Activated naive CD4-positive, alpha-beta T cell treated with anti-CD3 and anti-CD28 coated beads for 36 hours (primary cell): ENCODE measurements at regions not wholly inside any gene's neighbourhood (a gene's known extent, or its start where the extent isn't known, plus 50 kb on each side); places are given as distances from the start of the nearest gene placed in this dataset.

Experiments used
- CTCF ChIA-PET: fragments of 350-600 bp; sonication (Branson Sonifier 250); formaldehyde crosslinking; loops from one replicate; lab custom pipeline; 2021; ENCODE audit warnings: antibody characterized with exemption; lab: Charles Lee
- DNase-seq: peaks from one replicate; pipeline ENCODE4 v3.0.0-alpha.2; 2020
- H3K27ac Mint-ChIP-seq: one replicate; pipeline ENCODE4 v1.8.0; 2021; ENCODE audit warnings: mild to moderate bottlenecking, mixed read lengths
- H3K27me3 Mint-ChIP-seq: one replicate; pipeline ENCODE4 v1.8.0; 2021; ENCODE audit warnings: low read depth, mixed read lengths
- H3K36me3 Mint-ChIP-seq: one replicate; pipeline ENCODE4 v1.8.0; 2021; ENCODE audit warnings: low read depth, mixed read lengths
- H3K4me1 Mint-ChIP-seq: one replicate; pipeline ENCODE4 v1.8.0; 2021; ENCODE audit warnings: low read depth, mixed read lengths
- H3K4me3 Mint-ChIP-seq: one replicate; pipeline ENCODE4 v1.8.0; 2021; ENCODE audit warnings: mild to moderate bottlenecking, moderate library complexity, mixed read lengths
- H3K9me3 Mint-ChIP-seq: one replicate; pipeline ENCODE4 v1.8.0; 2021; ENCODE audit warnings: mixed read lengths
- intact Hi-C: fragments of 100-400 bp; cut with micrococcal nuclease; formaldehyde crosslinking; loops from one replicate; pipeline ENCODE4 v1.15.1; 2023

DNA sequence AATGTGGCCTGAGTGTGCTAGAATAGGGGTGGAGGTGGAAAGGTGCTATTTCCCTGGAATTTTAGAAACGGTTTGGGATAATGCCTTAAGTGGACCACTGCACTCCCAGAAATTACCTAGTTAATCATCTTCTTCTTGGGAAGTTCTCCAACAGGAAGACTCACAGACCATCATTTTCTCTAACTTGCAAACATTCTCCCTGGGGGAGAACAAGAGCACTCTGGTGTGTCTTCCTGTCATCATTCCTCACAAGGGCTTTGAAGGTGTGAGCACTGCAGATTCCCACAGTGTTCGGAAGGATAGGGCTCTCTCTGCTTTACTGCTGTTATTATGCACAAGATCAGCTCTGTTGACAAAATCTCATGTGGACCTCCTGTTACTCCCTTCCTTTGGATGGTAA lies 54.9 kb upstream of the TSPAN2 start:
- no peaks in the 10 kb centered on the region for H3K36me3 Mint-ChIP-seq
- no peak for DNase-seq
- peaks cover 4% of the 10 kb centered on the region for H3K4me1 Mint-ChIP-seq
- no peak overlapping the region for H3K27ac Mint-ChIP-seq
- peaks cover 36% of the 10 kb centered on the region for H3K27me3 Mint-ChIP-seq
- intact Hi-C loops, result no loop called here
- no peaks in the 10 kb centered on the region for H3K9me3 Mint-ChIP-seq
- CTCF ChIA-PET, result interaction anchor here (0.9 to 1.5 kb wide), 2 partner anchors 8 to 451 kb away, joined by 3 to 4 read pairs; no protein-coding TSS in a partner anchor
- H3K4me3 Mint-ChIP-seq, result no peak overlapping the region

GRCh38 chr1:115142616-115143015 lies 53.3 kb upstream of the TSPAN2 start:
- Mint-ChIP-seq H3K27ac (no peak overlapping the region), H3K36me3 (no peaks in the 10 kb centered on the region), H3K4me1 (peaks cover 4% of the 10 kb centered on the region), H3K9me3 (no peaks in the 10 kb centered on the region), H3K27me3 (peaks cover 44% of the 10 kb centered on the region), H3K4me3 (no peak overlapping the region)
- no peak for DNase-seq
- intact Hi-C loops, result no loop called here
- CTCF ChIA-PET, result interaction anchor here (0.6 to 3.4 kb wide), 9 partner anchors 15 to 532 kb away, joined by 3 to 18 read pairs (median 4); no protein-coding TSS in a partner anchor

DNA sequence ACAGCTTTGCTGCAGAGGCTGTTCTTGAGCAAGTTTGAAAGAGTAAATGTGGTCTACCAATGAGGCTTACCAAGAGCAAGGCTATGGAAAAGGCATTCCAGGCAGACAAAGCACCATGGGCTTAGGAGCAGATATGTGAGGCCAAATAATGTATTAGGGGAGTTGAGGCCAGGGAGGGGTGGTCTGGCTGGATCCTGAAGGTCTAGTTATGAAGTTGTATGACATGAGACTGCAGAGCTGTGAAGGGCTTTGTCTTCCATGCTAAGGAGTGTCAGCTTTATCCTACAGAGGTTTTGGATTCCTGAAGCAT lies 51.8 kb upstream of the TSPAN2 start:
- Mint-ChIP-seq H3K9me3 (no peaks in the 10 kb centered on the region), H3K4me3 (no peak overlapping the region), H3K36me3 (no peaks in the 10 kb centered on the region), H3K27me3 (peaks cover 31% of the 10 kb centered on the region), H3K4me1 (peaks cover 3% of the 10 kb centered on the region), H3K27ac (no peak overlapping the region)
- intact Hi-C loops, result no loop called here
- CTCF ChIA-PET, result interaction anchor here (3.4 kb wide), 1 partner anchor 455 kb away, joined by 18 read pairs; no protein-coding TSS in a partner anchor
- DNase-seq, result no peak

GRCh38 chr1:115140442-115141144 lies 51.3 kb upstream of the TSPAN2 start:
- Mint-ChIP-seq H3K4me1 (peaks cover 3% of the 10 kb centered on the region), H3K27me3 (peaks cover 28% of the 10 kb centered on the region), H3K4me3 (no peak overlapping the region), H3K9me3 (no peaks in the 10 kb centered on the region), H3K36me3 (no peaks in the 10 kb centered on the region), H3K27ac (no peak overlapping the region)
- CTCF ChIA-PET, result interaction anchor here (1.5 to 3.4 kb wide), 3 partner anchors 44 to 455 kb away, joined by 9 to 18 read pairs (median 12); no protein-coding TSS in a partner anchor
- no peak for DNase-seq
- intact Hi-C loops, result no loop called here

GRCh38 chr1:115139381-115139780 lies 50.1 kb upstream of the TSPAN2 start:
- peaks cover 23% of the 10 kb centered on the region for H3K27me3 Mint-ChIP-seq
- no peaks in the 10 kb centered on the region for H3K9me3 Mint-ChIP-seq
- H3K27ac Mint-ChIP-seq, result no peak overlapping the region
- CTCF ChIA-PET, result interaction anchor here (0.6 to 4.8 kb wide), 10 partner anchors 12 to 668 kb away, joined by 3 to 59 read pairs (median 3); no protein-coding TSS in a partner anchor
- peaks cover 3% of the 10 kb centered on the region for H3K4me1 Mint-ChIP-seq
- H3K4me3 Mint-ChIP-seq, result no peak overlapping the region
- no peaks in the 10 kb centered on the region for H3K36me3 Mint-ChIP-seq
- no peak for DNase-seq
- intact Hi-C loops, result loop anchor here (1.0 to 5.0 kb wide), 4 partner anchors 138 to 568 kb away; no protein-coding TSS in a partner anchor
